ENCODE measurements at regions not wholly inside any gene's neighbourhood (a gene's known extent, or its start where the extent isn't known, plus 50 kb on each side); places are given as distances from the start of the nearest gene placed in this dataset.

DNA sequence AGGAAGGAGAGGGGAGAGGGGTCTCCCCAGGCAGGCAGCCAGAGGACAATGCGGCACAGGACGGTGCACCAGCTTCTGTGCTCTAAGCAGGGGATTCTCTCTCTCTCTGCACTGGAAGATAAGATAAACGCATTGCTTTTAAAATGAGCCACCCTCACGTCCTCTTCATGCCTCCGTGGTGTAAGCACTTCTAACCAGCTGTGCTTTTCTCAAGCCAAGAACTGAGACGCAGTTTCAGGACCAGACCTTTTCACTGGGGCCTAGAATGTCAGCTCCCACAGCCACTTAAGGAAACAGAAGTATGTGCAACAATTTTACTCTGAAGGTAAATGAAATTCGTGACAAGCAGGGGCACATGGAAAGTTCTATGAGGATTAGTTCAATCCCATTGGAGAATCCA, 82.4 kb downstream of the PSMB1 start:
- TF ChIP-seq, protein P1, sequence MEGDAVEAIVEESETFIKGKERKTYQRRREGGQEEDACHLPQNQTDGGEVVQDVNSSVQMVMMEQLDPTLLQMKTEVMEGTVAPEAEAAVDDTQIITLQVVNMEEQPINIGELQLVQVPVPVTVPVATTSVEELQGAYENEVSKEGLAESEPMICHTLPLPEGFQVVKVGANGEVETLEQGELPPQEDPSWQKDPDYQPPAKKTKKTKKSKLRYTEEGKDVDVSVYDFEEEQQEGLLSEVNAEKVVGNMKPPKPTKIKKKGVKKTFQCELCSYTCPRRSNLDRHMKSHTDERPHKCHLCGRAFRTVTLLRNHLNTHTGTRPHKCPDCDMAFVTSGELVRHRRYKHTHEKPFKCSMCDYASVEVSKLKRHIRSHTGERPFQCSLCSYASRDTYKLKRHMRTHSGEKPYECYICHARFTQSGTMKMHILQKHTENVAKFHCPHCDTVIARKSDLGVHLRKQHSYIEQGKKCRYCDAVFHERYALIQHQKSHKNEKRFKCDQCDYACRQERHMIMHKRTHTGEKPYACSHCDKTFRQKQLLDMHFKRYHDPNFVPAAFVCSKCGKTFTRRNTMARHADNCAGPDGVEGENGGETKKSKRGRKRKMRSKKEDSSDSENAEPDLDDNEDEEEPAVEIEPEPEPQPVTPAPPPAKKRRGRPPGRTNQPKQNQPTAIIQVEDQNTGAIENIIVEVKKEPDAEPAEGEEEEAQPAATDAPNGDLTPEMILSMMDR (conservative IDR thresholded peaks at IDR 0.05; ENCODE audit: low read depth, low read length), result no peak
- H3K4me3 ChIP-seq (ENCODE audit: low read depth, low read length), result no peak overlapping the region
- DNase-seq (ENCODE audit: low read depth), result no peak

DNA sequence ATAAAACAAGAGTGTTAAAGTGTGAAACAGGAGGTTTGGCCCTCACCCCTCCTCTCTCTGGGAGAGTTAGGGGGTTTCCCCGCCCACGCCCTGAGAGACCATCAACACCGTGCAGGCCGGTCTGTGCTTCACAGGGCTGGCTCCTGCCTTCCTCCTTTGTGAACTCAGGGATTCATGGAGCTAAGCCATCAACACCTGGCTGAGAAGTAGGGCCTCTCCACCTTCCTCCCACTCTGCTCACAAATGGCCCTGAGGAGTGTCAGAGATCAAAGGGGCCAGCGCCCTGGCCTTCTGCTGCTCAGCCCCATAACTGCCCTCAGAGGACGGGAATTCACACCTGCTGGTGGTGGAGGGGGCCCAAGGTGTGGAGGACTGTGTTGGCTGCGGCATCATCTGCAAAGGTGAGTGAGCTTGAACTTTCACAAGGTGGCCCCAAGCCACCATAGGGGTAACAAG, 88.6 kb downstream of the PSMB1 start:
- H3K4me3 ChIP-seq (ENCODE audit: low read depth, low read length), result no peak overlapping the region
- DNase-seq (ENCODE audit: low read depth), result no peak
- TF ChIP-seq, protein P1 (conservative IDR thresholded peaks at IDR 0.05; ENCODE audit: low read depth, low read length), result no peak

DNA sequence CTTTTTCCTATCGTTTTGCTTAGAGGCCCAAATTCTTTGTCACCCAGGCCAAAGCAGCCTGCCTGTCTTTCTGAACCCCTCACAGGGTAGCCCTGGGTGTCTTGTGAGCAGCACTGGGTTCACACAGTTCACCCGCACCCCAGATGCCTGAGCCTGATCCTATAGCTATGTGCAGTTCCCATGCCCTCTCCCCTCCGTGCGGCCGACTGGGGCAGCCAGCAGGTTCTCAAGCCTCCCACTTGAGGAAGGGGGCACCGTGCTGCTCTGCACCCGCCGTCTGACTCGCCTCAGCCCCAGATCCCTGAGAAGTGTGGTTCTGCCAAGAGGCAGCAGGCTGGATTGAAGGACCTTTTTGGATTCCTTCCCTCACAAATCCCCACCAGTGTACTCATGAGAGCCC, 89.0 kb downstream of the PSMB1 start:
- no peak for DNase-seq (ENCODE audit: low read depth)
- TF ChIP-seq, protein P1 (conservative IDR thresholded peaks at IDR 0.05; ENCODE audit: low read depth, low read length), result no peak
- H3K4me3 ChIP-seq (ENCODE audit: low read depth, low read length), result no peak overlapping the region

DNA sequence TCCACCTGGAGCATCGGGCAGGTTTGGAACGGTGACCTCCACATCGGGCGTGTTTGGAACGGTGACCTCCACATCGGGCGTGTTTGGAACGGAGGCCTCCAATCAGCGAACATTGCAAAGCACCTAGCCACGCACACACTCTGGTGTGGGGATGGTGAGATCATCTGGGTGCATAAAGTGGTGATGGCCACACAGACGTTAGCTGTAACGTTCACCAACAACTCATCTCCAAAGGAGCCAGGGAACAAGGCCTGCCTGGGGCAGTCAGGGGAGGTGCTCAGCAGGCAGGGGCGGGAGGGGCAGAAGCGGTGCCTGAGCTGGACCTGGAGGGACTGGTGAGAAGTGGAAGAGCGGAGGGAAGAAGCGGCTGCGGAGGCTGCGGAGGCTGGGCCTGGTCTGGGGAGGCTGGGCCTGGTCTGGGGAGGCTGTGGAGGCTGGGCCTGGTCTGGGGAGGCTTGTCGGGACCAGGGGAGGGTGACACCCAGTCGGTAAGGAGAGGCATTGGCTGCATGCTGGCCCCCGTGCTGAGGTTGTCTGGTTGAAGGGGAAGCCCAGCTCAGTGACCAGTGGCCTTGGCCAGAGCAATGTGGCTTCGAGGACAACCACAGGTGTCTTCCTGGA, 89.9 kb downstream of the PSMB1 start:
- TF ChIP-seq, protein P1 (conservative IDR thresholded peaks at IDR 0.05; ENCODE audit: low read depth, low read length), result no peak
- H3K4me3 ChIP-seq (ENCODE audit: low read depth, low read length), result no peak overlapping the region
- DNase-seq (ENCODE audit: low read depth), result no peak

DNA sequence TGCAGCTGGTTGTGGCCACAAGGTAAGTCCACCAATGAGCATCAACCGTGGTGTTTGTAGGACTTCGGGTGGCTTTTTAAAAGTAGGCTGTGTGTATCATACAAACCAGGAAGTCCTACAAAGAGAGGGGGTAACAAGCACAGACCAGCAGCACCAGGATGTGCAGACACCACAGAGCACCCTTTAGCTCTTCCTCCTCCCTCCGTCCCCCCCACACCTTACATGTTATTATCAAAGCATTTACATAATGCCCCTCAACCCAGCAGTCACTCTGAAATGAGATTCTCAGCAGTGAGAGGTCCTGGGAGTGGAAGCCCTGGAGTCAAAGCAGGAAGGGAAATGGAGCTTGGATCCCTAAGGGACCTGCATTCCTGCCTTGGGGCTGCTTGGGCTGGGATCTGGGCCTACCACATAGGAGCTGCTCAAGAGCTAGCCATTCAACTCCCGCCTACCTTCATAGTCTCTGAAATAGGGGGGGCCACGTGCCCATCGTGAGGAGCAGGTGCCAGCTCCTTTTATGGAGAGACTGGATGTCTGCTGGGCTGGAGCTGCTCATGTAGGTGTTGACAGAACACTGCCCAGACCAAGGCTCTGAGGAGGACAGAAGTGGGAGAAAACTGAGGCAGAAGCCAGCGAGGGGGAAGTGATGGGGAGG, 90.6 kb downstream of the PSMB1 start:
- no peak overlapping the region for H3K4me3 ChIP-seq (ENCODE audit: low read depth, low read length)
- TF ChIP-seq, protein P1 (conservative IDR thresholded peaks at IDR 0.05; ENCODE audit: low read depth, low read length), result no peak
- no peak for DNase-seq (ENCODE audit: low read depth)

DNA sequence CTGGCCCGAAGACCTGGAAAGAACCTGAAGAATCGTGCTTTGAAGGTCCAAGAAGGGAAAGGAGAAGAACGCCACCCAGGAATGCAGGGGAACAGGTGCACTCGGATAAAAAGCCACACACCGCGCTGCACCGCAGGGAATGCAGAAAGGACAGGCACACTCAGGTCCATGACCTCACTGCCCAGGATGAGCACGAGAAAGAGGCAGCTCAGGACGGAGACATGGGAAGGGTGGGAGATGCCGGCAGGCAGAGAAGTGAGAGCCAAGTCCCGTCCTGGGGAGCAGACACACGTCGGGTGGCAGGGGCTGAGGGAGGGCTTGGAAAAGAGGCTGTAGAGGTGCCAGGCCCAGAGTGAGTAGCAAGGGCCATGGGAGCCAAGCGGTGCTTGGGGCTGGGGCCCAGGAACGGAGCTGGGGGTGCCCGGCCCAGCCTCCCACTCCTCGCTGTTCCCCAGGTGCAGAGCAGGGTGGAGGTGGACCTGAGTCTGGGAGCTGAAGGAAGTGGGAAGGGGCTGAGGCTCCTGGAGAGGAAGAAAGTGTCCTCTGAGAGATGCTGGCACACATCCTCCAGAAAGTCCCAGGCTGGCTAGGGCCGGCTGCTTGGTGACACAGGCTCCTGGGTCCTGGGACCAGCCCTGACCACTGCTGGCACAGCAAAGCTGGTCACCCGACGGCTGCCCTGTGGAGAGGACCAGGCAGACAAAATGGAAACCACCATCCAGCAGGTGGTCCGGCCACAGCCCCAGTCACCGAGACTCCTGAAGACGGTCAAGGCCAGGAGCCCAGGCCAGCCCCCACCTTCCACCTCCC, 91.3 kb downstream of the PSMB1 start:
- no peak for DNase-seq (ENCODE audit: low read depth)
- TF ChIP-seq, protein P1 (conservative IDR thresholded peaks at IDR 0.05; ENCODE audit: low read depth, low read length), result no peak
- H3K4me3 ChIP-seq (ENCODE audit: low read depth, low read length), result no peak overlapping the region
